ENCODE measurements at regions not wholly inside any gene's neighbourhood (a gene's known extent, or its start where the extent isn't known, plus 50 kb on each side); places are given as distances from the start of the nearest gene placed in this dataset.
A peak's percentile ranks its signal among the peaks of the same experiment; 100 is the strongest.
"Not testable (repeated sequence)": the region's sequence is repeated elsewhere in the genome, so short reads cannot be mapped to it uniquely, and the experiment has no call there.

- FAIRE-seq: no peak
These were observed 192.4 kb downstream of the BAMBI start for GRCh38 chr10:28869606-28870201.

- no peak for FAIRE-seq
These were observed 194.3 kb downstream of the BAMBI start for GRCh38 chr10:28871665-28872064.

- FAIRE-seq: no peak
These were observed 195.4 kb downstream of the BAMBI start for GRCh38 chr10:28872587-28873165.

- no peak for FAIRE-seq
These were observed 196.2 kb downstream of the BAMBI start for GRCh38 chr10:28873540-28873939.

- FAIRE-seq: no peak
These were observed 196.9 kb downstream of the BAMBI start for GRCh38 chr10:28874210-28874609.

GRCh38 chr10:28875549-28876081, 198.3 kb downstream of the BAMBI start:
- peak; percentile 99 for FAIRE-seq

- no peak for FAIRE-seq
These were observed 201.1 kb downstream of the BAMBI start for GRCh38 chr10:28878236-28878970.

GRCh38 chr10:28879246-28879645, 201.9 kb downstream of the BAMBI start:
- no peak for FAIRE-seq

GRCh38 chr10:28879875-28880682, 202.8 kb downstream of the BAMBI start:
- FAIRE-seq: peak; percentile 19

- no peak for FAIRE-seq
These were observed 203.3 kb downstream of the BAMBI start for GRCh38 chr10:28880683-28880950.

- FAIRE-seq: no peak
These were observed 204.0 kb downstream of the BAMBI start for GRCh38 chr10:28881171-28881882.

- FAIRE-seq: no peak
These were observed 206.6 kb downstream of the BAMBI start for GRCh38 chr10:28883741-28884423.

GRCh38 chr10:28890121-28890950, 213.0 kb downstream of the BAMBI start:
- no peak for FAIRE-seq

GRCh38 chr10:28891058-28891713, 213.9 kb downstream of the BAMBI start:
- no peak for FAIRE-seq

- FAIRE-seq: no peak
These were observed 215.7 kb downstream of the BAMBI start for GRCh38 chr10:28892818-28893547.

- no peak for FAIRE-seq
These were observed 216.8 kb downstream of the BAMBI start for GRCh38 chr10:28894146-28894545.

- not testable (repeated sequence) for FAIRE-seq
These were observed 218.3 kb downstream of the BAMBI start for GRCh38 chr10:28895671-28896070.

- FAIRE-seq: not testable (repeated sequence)
These were observed 219.6 kb downstream of the BAMBI start for GRCh38 chr10:28896791-28897409.
